SK-N-SH treated with all-trans-retinoic acid at 6 μM for 48 hours (cell line): ENCODE measurements at regions not wholly inside any gene's neighbourhood (a gene's known extent, or its start where the extent isn't known, plus 50 kb on each side); places are given as distances from the start of the nearest gene placed in this dataset.
A peak's percentile ranks its signal among the peaks of the same experiment; 100 is the strongest.

Experiments
- ATAC-seq: fragments of 200-7000 bp; cut with Tn5 transposase; 3 replicates; pipeline ENCODE4 v1.9.1; 2020; ENCODE audit warnings: mild to moderate bottlenecking, moderate library complexity
- ARNTL ChIP-seq: fragments of 450-650 bp; formaldehyde crosslinking; IDR thresholded peaks from 2 replicates; pipeline ENCODE4 v1.5.0; 2020; ENCODE audit warnings: low read depth, mild to moderate bottlenecking, moderate library complexity, borderline replicate concordance
- BACH2 ChIP-seq: fragments of 250-450 bp; sonication (Bioruptor Pico); IDR thresholded peaks from 2 replicates; pipeline ENCODE4 v1.9.0; 2021; ENCODE audit warnings: mild to moderate bottlenecking, borderline replicate concordance
- CREB5 ChIP-seq: fragments of 250-450 bp; sonication (Bioruptor Pico); IDR thresholded peaks from 2 replicates; pipeline ENCODE4 v1.5.1; 2020; ENCODE audit warnings: low read depth, mild to moderate bottlenecking, moderate library complexity
- CSDC2 ChIP-seq: fragments of 250-450 bp; sonication (Bioruptor Pico); IDR thresholded peaks from 2 replicates; pipeline ENCODE4 v1.5.0; 2020; ENCODE audit warnings: mild to moderate bottlenecking, moderate library complexity
- CSRNP3 ChIP-seq: fragments of 250-450 bp; sonication (Bioruptor Pico); IDR thresholded peaks from 2 replicates; pipeline ENCODE4 v1.5.1; 2021; ENCODE audit warnings: mild to moderate bottlenecking, moderate library complexity
- ESRRG ChIP-seq: fragments of 250-450 bp; sonication (Bioruptor Pico); IDR thresholded peaks from 2 replicates; pipeline ENCODE4 v1.6.1; 2021; ENCODE audit warnings: mild to moderate bottlenecking
- GLIS3 ChIP-seq: fragments of 250-450 bp; sonication (Bioruptor Pico); IDR thresholded peaks from 2 replicates; pipeline ENCODE4 v1.5.0; 2020; ENCODE audit warnings: mild to moderate bottlenecking, moderate library complexity
- ISL1 ChIP-seq: fragments of 250-450 bp; sonication (Bioruptor Pico); IDR thresholded peaks from 2 replicates; pipeline ENCODE4 v2.1.2; 2022; ENCODE audit warnings: mild to moderate bottlenecking, moderate library complexity
- OSR1 ChIP-seq: fragments of 250-450 bp; sonication (Bioruptor Pico); IDR thresholded peaks from 2 replicates; pipeline ENCODE4 v1.8.0; 2022; ENCODE audit warnings: moderate library complexity, mild to moderate bottlenecking, inconsistent platforms
- POU6F1 ChIP-seq: fragments of 250-450 bp; sonication (Bioruptor Pico); IDR thresholded peaks from 2 replicates; pipeline ENCODE4 v1.8.0; 2021; ENCODE audit warnings: low read depth, mild to moderate bottlenecking, moderate library complexity, borderline replicate concordance
- PPARA ChIP-seq: fragments of 250-450 bp; sonication (Bioruptor Pico); IDR thresholded peaks from 2 replicates; pipeline ENCODE4 v1.5.0; 2020; ENCODE audit warnings: mild to moderate bottlenecking, borderline replicate concordance
- RARB ChIP-seq: fragments of 250-450 bp; sonication (Bioruptor Pico); IDR thresholded peaks from 2 replicates; pipeline ENCODE4 v1.8.0; 2021; ENCODE audit warnings: mild to moderate bottlenecking, moderate library complexity
- SNAI2 ChIP-seq: fragments of 250-450 bp; sonication (Bioruptor Pico); IDR thresholded peaks from 2 replicates; pipeline ENCODE4 v1.5.0; 2020; ENCODE audit warnings: mild to moderate bottlenecking, moderate library complexity
- TOX ChIP-seq: fragments of 250-450 bp; sonication (Bioruptor Pico); IDR thresholded peaks from 2 replicates; pipeline ENCODE4 v1.8.0; 2021; ENCODE audit warnings: mild to moderate bottlenecking, moderate library complexity, borderline replicate concordance
- TSHZ2 ChIP-seq: fragments of 250-450 bp; sonication (Bioruptor Pico); IDR thresholded peaks from 2 replicates; pipeline ENCODE4 v1.5.0; 2020; ENCODE audit warnings: mild to moderate bottlenecking, moderate library complexity
- ZC3H10 ChIP-seq: fragments of 250-450 bp; sonication (Bioruptor Pico); IDR thresholded peaks from 2 replicates; pipeline ENCODE4 v1.5.1; 2021; ENCODE audit warnings: mild to moderate bottlenecking, moderate library complexity
- ZFP3 ChIP-seq: fragments of 250-450 bp; sonication (Bioruptor Pico); IDR thresholded peaks from 2 replicates; pipeline ENCODE4 v1.5.0; 2020; ENCODE audit warnings: mild to moderate bottlenecking, moderate library complexity
- ZNF70 ChIP-seq: fragments of 450-650 bp; formaldehyde crosslinking; IDR thresholded peaks from 2 replicates; pipeline ENCODE4 v1.5.0; 2020; ENCODE audit warnings: mild to moderate bottlenecking, moderate library complexity
- ZNF8 ChIP-seq: fragments of 450-650 bp; formaldehyde crosslinking; IDR thresholded peaks from 2 replicates; pipeline ENCODE4 v1.5.0; 2020; ENCODE audit warnings: mild to moderate bottlenecking, moderate library complexity

- no peak for ATAC-seq
- TF ChIP-seq CSDC2 (no peak), ZC3H10 (CRISPR knock-in tag) (no peak), CSRNP3 (CRISPR knock-in tag) (no peak), PPARA (no peak), ZFP3 (CRISPR knock-in tag) (no peak), POU6F1 (CRISPR knock-in tag) (no peak), GLIS3 (CRISPR knock-in tag) (no peak)
- TF ChIP-seq, all 23 proteins: peak for 0
Observed at GRCh38 chr5:111931655-111932054, 174.7 kb upstream of the NREP start.

GRCh38 chr5:111930905-111931461 is 174.0 kb upstream of the NREP start:
- peak; percentile 59 for ATAC-seq
- no peak for TF ChIP-seq POU6F1 (CRISPR knock-in tag)
- no peak for TF ChIP-seq ZNF70 (CRISPR knock-in tag)
- peak; percentile 82 for TF ChIP-seq ZC3H10 (CRISPR knock-in tag)
- no peak for TF ChIP-seq CSRNP3 (CRISPR knock-in tag)
- no peak for TF ChIP-seq SNAI2 (CRISPR knock-in tag)
- TF ChIP-seq PPARA: no peak
- TF ChIP-seq ZNF8: 0 out of 2 replicates have a peak, but pooled peaks have one; percentile 47
- TF ChIP-seq TSHZ2 (CRISPR knock-in tag): no peak
- TF ChIP-seq ARNTL (CRISPR knock-in tag): no peak
- TF ChIP-seq ISL1: peak; percentile 29
- no peak for TF ChIP-seq GLIS3 (CRISPR knock-in tag)
- no peak for TF ChIP-seq BACH2 (CRISPR knock-in tag)
- no peak for TF ChIP-seq CREB5 (CRISPR knock-in tag)
- no peak for TF ChIP-seq TOX
- no peak for TF ChIP-seq ZFP3 (CRISPR knock-in tag)
- TF ChIP-seq CSDC2: no peak
- no peak for TF ChIP-seq RARB
- TF ChIP-seq ESRRG (CRISPR knock-in tag): no peak
- no peak for TF ChIP-seq OSR1 (CRISPR knock-in tag)
- TF ChIP-seq, all 23 proteins: peak for 3

GRCh38 chr5:111930449-111930848 is 173.5 kb upstream of the NREP start:
- no peak for TF ChIP-seq ARNTL (CRISPR knock-in tag)
- TF ChIP-seq ZFP3 (CRISPR knock-in tag): 0 out of 2 replicates have a peak, but pooled peaks have one; percentile 7
- TF ChIP-seq, all 23 proteins: peak for 1
- ATAC-seq: peak; percentile 34
